Fibroblast of pulmonary artery (primary cell): ENCODE measurements at regions not wholly inside any gene's neighbourhood (a gene's known extent, or its start where the extent isn't known, plus 50 kb on each side); places are given as distances from the start of the nearest gene placed in this dataset.

Source experiments
- DNase-seq: peaks from one replicate; pipeline ENCODE4 v3.0.0-alpha.2; 2010; ENCODE audit warnings: low read depth
- H3K4me3 ChIP-seq: replicated peaks from 2 replicates; pipeline ENCODE4 v1.5.1; 2011; ENCODE audit warnings: low read depth, mild to moderate bottlenecking, control low read depth, low read length, moderate library complexity
- CTCF ChIP-seq: IDR thresholded peaks from 2 replicates; pipeline ENCODE4 v1.5.1; 2011; ENCODE audit warnings: mild to moderate bottlenecking, control low read depth, low read length, inconsistent platforms; ENCODE audit errors: missing control alignments

GRCh38 chr5:172544371-172545095 is 90.2 kb upstream of the SH3PXD2B start:
- DNase-seq, result no peak
- no peak for TF ChIP-seq CTCF
- no peak overlapping the region for H3K4me3 ChIP-seq

GRCh38 chr5:172543484-172544298 is 89.4 kb upstream of the SH3PXD2B start:
- no peak overlapping the region for H3K4me3 ChIP-seq
- DNase-seq, result no peak
- no peak for TF ChIP-seq CTCF

GRCh38 chr5:172542651-172543131 is 88.4 kb upstream of the SH3PXD2B start:
- no peak for DNase-seq
- H3K4me3 ChIP-seq, result no peak overlapping the region
- TF ChIP-seq CTCF, result no peak

- no peak for DNase-seq
- no peak overlapping the region for H3K4me3 ChIP-seq
- TF ChIP-seq CTCF, result no peak
Observed at GRCh38 chr5:172541773-172542136, 87.4 kb upstream of the SH3PXD2B start.

- TF ChIP-seq CTCF, result no peak
- no peak for DNase-seq
- no peak overlapping the region for H3K4me3 ChIP-seq
Observed at GRCh38 chr5:172541099-172541772, 86.9 kb upstream of the SH3PXD2B start.

GRCh38 chr5:172540099-172540870 is 86.0 kb upstream of the SH3PXD2B start:
- DNase-seq, result no peak
- H3K4me3 ChIP-seq, result no peak overlapping the region
- TF ChIP-seq CTCF, result no peak
